NCI-H345 treated with DMSO at 0.1 percent for 48 hours (cell line): ENCODE measurements at regions not wholly inside any gene's neighbourhood (a gene's known extent, or its start where the extent isn't known, plus 50 kb on each side); places are given as distances from the start of the nearest gene placed in this dataset.
"Not testable (repeated sequence)": the region's sequence is repeated elsewhere in the genome, so short reads cannot be mapped to it uniquely, and the experiment has no call there.

Experiments
- DNase-seq: peaks from one replicate; lab custom pipeline; 2025; ENCODE audit not compliant: unreplicated experiment; lab: John Stamatoyannopoulos, UW

DNA sequence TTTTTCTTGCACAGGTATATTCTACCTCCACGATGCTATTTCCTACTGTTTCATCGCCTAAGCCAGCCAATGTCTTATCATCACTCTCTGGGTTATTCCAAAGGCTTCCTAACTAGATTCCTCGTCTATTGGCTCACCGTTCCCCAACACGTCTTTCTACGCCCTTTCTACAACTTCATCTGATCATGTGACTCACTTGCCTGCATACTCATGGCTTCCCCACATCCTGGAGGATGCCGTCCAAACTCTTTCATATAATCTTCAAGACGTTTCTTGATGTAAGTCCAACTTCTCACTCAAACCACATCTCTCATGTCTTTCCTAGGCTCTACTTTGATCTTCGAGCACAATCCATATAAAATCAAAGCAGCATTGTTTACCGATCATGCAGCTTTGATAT is 322.0 kb upstream of the PPARGC1A start:
- no peak for DNase-seq

- no peak for DNase-seq
Observed at GRCh38 chr4:24210332-24210902, 320.6 kb upstream of the PPARGC1A start.

DNA sequence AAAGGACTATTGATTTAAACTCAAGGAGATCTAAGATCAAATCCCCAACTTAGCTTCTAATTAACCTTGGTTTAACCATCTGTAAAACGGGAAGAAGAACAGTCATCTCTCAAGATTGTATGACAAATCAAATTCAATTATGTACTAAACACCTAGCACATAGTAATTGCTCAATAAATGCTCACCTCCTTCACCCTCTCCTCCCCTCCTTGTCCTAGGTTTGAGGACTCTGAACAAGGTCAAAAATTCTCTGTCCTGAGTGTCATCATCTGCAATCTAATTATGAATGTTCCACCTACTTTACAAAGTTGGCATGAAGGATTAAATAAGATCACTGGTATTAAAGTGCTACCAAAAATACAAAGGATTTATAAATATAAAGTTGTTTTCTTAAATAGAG is 320.1 kb upstream of the PPARGC1A start:
- no peak for DNase-seq

GRCh38 chr4:24209131-24209530 is 319.3 kb upstream of the PPARGC1A start:
- DNase-seq, result no peak

DNA sequence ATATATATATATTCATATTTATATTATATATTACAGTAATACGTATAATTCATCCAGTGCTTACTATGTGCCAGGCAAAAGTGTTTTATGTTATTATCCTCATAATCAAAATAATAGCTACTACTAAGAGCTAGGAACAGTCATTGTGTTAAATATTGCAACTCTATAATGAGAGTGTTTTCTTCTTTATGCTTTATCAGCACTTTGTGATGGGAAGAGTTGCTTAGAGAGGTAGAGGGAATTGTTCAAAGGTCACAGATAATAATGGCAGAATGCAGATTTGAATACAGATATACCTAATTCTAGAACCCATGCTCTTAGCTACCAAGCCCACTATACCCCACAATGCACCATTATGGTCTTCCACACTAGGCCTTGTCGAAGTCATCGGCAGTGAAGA is 318.8 kb upstream of the PPARGC1A start:
- no peak for DNase-seq

DNA sequence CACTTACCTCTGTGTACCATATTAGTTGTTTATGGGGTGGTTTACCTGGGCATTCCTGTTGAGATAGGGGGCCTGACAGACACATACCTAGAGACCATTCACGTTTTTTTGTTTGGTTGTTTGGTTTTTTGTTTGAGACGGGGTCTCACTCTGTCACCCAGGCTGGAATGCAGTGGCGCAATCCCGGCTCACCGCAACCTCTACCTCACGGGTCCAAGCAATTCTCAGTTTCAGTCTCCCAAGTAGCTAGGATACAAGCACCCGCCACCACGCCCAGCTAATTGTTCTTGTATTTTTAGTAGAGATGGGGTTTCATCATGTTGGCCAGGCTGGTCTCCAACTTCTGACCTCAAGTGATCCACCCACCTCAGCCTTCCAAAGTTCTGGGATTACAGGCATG is 314.9 kb upstream of the PPARGC1A start:
- DNase-seq, result not testable (repeated sequence)

- no peak for DNase-seq
Observed at GRCh38 chr4:24203926-24204325, 314.1 kb upstream of the PPARGC1A start.

- DNase-seq, result no peak
Observed at GRCh38 chr4:24202579-24202978, 312.7 kb upstream of the PPARGC1A start.

DNA sequence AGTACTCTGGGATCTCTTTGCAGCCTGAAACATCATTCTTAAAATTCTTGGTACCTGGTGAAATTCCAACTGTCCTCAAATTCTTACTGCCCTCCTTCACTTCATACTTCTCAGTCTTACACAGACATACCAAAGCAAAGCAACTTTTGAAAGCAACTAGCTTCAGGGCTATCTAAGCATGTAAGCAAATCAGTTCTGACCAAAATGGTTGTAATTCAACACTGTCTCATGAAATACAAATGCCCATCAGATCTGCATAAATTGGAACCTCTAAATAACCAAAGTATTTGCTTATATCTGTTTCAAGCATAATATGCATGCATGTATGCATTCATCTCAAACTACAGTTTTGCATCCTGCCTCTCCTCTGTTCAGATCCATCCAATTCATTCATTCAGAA is 308.1 kb upstream of the PPARGC1A start:
- DNase-seq, result no peak

GRCh38 chr4:24196785-24197184 is 306.9 kb upstream of the PPARGC1A start:
- DNase-seq, result no peak

DNA sequence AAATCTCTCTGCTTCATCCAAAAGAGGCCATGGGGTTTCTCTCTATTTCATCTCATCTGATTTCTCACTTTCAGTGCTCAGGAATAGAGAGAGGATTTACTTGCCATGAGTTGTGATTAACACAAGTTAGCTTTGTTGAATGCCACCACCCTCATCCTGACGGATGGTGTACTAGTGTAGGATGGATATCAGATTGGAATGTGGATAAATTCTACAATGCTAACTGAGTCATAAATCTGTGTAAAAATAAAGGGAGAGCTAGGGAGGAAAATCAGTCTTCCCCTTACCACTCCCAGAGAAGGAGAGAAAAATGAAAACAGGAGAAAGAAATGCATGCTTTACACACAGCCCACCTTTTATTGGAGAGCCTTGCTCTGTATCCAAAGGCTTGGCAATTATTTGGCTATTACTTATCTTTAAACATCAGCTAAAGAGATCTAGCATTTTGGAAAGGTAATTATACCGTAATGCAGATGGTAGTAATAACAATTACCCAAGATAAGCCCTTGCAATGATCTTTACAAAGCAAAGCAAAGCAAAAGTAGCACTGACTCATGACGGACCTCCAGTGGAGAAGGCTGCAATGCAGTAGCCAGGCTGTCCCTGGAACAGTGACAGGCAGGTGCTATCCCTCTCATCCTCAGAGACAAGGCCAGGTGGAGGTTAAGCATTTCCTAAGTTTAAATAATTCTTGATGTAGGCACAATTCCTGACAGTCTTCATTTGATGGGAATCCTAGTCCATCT is 306.3 kb upstream of the PPARGC1A start:
- DNase-seq, result no peak

GRCh38 chr4:24192018-24192641 is 302.3 kb upstream of the PPARGC1A start:
- DNase-seq, result no peak

GRCh38 chr4:24190761-24191695 is 301.2 kb upstream of the PPARGC1A start:
- DNase-seq, result no peak

GRCh38 chr4:24188459-24188858 is 298.6 kb upstream of the PPARGC1A start:
- DNase-seq, result no peak

DNA sequence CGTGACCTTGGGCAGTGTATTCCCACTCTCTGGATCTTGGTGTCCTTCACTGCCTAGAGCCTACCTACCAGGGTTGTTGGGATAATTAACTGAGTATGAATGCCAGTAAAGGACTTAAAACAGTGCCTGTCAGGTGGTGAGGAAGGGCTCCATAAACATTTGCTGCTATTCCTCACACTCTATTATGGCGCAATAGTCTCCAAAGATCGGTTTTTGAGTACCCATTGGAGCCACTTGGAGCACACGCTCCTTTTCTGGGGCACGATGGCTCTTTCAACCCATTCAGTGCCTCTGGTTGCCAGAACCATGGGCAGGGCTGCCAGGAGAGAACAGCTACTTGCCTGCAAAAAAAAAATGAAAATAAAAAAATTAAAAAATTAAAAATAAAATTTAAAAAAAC is 296.6 kb upstream of the PPARGC1A start:
- DNase-seq, result no peak

DNA sequence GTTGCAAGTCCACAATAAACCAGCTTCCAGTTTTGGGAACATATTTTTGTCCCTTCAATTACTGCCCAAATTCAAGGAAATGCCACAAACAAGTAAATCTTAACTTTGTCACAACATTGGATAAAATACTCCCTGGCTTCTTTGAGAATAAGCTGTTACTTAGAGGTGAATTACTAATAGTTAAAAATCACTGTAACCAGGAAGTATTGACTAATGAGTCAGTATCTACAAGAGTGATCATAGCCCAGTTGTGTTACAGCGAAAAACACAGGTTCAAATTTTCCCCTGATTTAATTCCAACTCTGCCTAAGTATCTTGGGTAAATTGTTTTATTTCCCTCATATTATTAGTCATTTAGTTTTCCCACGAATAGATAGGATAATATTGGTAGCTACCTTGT is 291.2 kb upstream of the PPARGC1A start:
- DNase-seq, result no peak

DNA sequence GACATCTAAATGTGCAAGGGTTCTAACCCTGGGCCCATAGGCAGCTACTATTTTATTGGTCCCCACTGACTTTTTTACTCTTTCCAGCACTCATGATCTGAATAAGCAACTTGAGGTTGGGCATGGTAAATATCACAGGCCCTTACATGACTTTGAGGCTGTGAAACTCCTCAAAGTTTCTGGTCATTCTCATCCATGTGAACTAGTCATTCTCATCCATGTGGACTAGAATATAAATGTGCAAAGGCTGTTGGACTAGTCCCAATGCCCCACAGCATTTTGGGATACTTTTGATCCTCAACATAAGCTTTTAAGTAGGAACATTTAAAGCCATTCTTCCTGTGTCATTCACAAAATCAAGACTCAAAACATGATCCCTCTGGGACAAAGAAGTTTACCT is 290.7 kb upstream of the PPARGC1A start:
- no peak for DNase-seq

DNA sequence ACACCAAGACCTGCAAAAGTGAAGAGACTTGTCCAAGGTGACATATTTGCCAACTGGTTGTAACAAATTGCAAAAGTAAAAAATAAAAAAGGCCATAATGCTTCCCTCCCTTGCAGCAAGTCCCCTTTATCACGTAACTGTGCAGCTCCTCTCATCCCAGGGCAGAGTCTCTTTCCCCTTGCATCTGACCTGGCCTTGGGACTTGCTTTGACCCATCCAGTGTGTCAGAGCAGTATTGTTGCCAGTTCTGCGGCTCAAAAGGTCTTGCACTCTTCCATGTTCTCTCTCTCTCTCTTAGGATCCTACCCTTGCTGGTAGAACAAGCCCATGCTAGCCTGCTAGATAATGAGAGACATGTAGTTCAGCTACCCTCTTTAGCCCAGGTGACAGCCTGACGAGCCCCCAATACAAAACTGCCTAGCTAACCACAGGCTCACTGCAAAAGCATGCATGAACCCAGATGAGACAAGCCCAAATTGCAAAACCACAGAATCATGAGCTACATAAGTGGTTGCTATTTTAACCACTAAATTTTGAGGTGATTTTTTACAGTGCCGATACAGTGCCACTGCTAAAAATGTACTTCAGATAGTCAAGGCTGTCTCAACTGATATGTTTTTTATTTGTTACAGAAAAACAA is 289.5 kb upstream of the PPARGC1A start:
- no peak for DNase-seq

- DNase-seq, result not testable (repeated sequence)
Observed at GRCh38 chr4:24177443-24177842, 287.6 kb upstream of the PPARGC1A start.

GRCh38 chr4:24175707-24176106 is 285.9 kb upstream of the PPARGC1A start:
- no peak for DNase-seq

- no peak for DNase-seq
Observed at GRCh38 chr4:24174602-24175001, 284.8 kb upstream of the PPARGC1A start.
